ENCODE measurements at regions not wholly inside any gene's neighbourhood (a gene's known extent, or its start where the extent isn't known, plus 50 kb on each side); places are given as distances from the start of the nearest gene placed in this dataset.

GRCh38 chr4:4610672-4611071, 68.8 kb upstream of the STX18 start:
- TF ChIP-seq POLR2AphosphoS5 (IDR thresholded peaks at IDR 0.05): no peak
- no peak for DNase-seq
- no peaks in the 10 kb centered on the region for H3K4me1 ChIP-seq
- no peak overlapping the region for H3K4me3 ChIP-seq
- WGBS, 5 donors: 85 to 90% (median 86%) methylated on average over 7 of the region's 7 CpGs
- H3K36me3 ChIP-seq: no peaks in the 10 kb centered on the region
- intact Hi-C loops (cut with DNase I; ENCODE audit: low total_unique reads): no loop called here
- H3K27me3 ChIP-seq: no peaks in the 10 kb centered on the region
- H3K9me3 ChIP-seq: no peaks in the 10 kb centered on the region
- H3K27ac ChIP-seq: no peak overlapping the region

DNA sequence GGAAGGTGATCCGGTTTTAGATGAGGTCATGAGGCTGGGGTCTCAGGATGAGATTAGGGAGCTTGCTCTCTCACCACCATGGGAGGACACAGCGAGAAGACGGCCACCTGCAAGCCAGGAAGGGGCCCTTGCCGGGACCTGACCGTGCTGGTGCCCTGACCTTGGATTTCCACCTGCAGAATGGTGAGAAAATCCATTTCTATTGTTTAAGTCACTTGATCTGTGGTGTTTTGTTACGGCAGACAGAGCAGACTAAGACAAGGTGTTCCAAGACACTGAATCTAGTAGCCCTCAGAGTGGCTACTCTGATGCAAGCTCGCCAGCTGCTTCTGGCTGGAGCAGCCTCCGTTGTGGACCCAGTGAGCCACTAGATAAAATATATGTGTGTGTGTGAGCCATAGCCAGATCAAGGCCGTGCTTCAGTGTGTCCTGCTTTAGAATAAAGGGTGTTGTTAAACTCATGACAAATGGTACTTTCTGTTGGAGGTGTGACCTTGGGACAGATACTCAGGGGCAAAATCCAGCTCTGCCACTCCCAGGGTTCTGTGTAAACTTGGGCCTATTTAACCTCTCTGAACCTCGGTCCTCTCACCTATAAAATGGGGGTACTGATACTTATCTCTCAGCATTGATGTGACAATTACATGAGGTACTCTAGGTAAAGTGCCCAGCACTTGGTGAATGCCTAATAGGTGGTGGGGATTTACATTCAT, 67.9 kb upstream of the STX18 start:
- Histone ChIP-seq H3K27ac (no peak overlapping the region), H3K4me3 (no peak overlapping the region), H3K9me3 (no peaks in the 10 kb centered on the region), H3K27me3 (no peaks in the 10 kb centered on the region), H3K4me1 (no peaks in the 10 kb centered on the region), H3K36me3 (no peaks in the 10 kb centered on the region)
- 86 to 94% (median 89%) methylated on average over 9 to 10 of the region's 10 CpGs for WGBS, 5 donors
- intact Hi-C loops (cut with DNase I; ENCODE audit: low total_unique reads): no loop called here
- no peak for DNase-seq
- no peak for TF ChIP-seq POLR2A (IDR thresholded peaks at IDR 0.05)

GRCh38 chr4:4608214-4608537, 66.3 kb upstream of the STX18 start:
- no peaks in the 10 kb centered on the region for H3K4me1 ChIP-seq
- H3K36me3 ChIP-seq: no peaks in the 10 kb centered on the region
- WGBS, 5 donors: 80 to 86% (median 81%) methylated on average over 13 of the region's 13 CpGs
- intact Hi-C loops (cut with DNase I; ENCODE audit: low total_unique reads): no loop called here
- H3K27ac ChIP-seq: no peak overlapping the region
- no peak overlapping the region for H3K4me3 ChIP-seq
- no peak for DNase-seq
- no peaks in the 10 kb centered on the region for H3K9me3 ChIP-seq
- no peak for TF ChIP-seq POLR2AphosphoS5 (IDR thresholded peaks at IDR 0.05)
- TF ChIP-seq EP300 (IDR thresholded peaks at IDR 0.05): no peak
- no peak for TF ChIP-seq CTCF (IDR thresholded peaks at IDR 0.05)
- no peak for TF ChIP-seq POLR2A (IDR thresholded peaks at IDR 0.05)
- no peaks in the 10 kb centered on the region for H3K27me3 ChIP-seq

GRCh38 chr4:4607336-4608213, 65.7 kb upstream of the STX18 start:
- no peak for DNase-seq
- WGBS, 5 donors: 84 to 89% (median 86%) methylated on average over 18 to 19 of the region's 19 CpGs
- H3K9me3 ChIP-seq: no peaks in the 10 kb centered on the region
- no peaks in the 10 kb centered on the region for H3K27me3 ChIP-seq
- intact Hi-C loops (cut with DNase I; ENCODE audit: low total_unique reads): no loop called here
- no peak for TF ChIP-seq POLR2AphosphoS5 (IDR thresholded peaks at IDR 0.05)
- TF ChIP-seq EP300 (IDR thresholded peaks at IDR 0.05): no peak
- TF ChIP-seq CTCF (IDR thresholded peaks at IDR 0.05): no peak
- no peak for TF ChIP-seq POLR2A (IDR thresholded peaks at IDR 0.05)
- H3K4me1 ChIP-seq: no peaks in the 10 kb centered on the region
- no peak overlapping the region for H3K27ac ChIP-seq
- H3K4me3 ChIP-seq: no peak overlapping the region
- no peaks in the 10 kb centered on the region for H3K36me3 ChIP-seq

DNA sequence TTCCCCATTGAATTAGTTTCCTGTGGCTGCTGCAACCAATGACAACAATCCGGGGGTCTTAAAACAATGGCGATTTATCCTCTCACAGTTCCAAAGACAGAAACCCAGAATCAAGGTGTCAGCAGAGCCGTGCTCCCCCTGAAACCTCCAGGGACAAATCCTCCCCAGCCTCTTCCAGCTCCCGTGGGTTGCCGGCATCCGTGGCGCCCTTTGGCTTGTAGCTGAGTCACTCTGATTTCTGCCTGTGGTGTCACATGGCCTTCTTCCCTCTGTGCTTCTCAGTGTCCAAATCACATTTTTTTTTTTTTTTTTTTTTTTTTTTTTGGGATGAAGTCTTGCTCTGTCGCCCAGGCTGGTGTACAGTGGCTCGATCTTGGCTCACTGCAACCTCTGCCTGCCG, 64.5 kb upstream of the STX18 start:
- H3K4me3 ChIP-seq: no peak overlapping the region

More for the DNA sequence above, 64.5 kb upstream of the STX18 start:
- TF ChIP-seq EP300 (IDR thresholded peaks at IDR 0.05) (no peak), POLR2AphosphoS5 (IDR thresholded peaks at IDR 0.05) (no peak), CTCF (IDR thresholded peaks at IDR 0.05) (no peak), POLR2A (IDR thresholded peaks at IDR 0.05) (no peak)
- H3K4me1 ChIP-seq: no peaks in the 10 kb centered on the region
- no peaks in the 10 kb centered on the region for H3K9me3 ChIP-seq
- no peaks in the 10 kb centered on the region for H3K27me3 ChIP-seq
- no peak overlapping the region for H3K27ac ChIP-seq
- H3K36me3 ChIP-seq: no peaks in the 10 kb centered on the region
- 84 to 89% (median 86%) methylated on average over 10 of the region's 10 CpGs for WGBS, 5 donors
- no peak for DNase-seq
- intact Hi-C loops (cut with DNase I; ENCODE audit: low total_unique reads): no loop called here

All from stomach (tissue), 8 donors.